Mammary epithelial cell (primary cell): ENCODE measurements at regions not wholly inside any gene's neighbourhood (a gene's known extent, or its start where the extent isn't known, plus 50 kb on each side); places are given as distances from the start of the nearest gene placed in this dataset.

Source experiments
- EZH2 ChIP-seq: IDR thresholded peaks from 2 replicates; pipeline ENCODE4 v1.6.1; 2012; ENCODE audit warnings: low read length, inconsistent platforms, borderline replicate concordance
- TF ChIP-seq, protein P1 (sequence below), 2 donors: IDR thresholded peaks in 1 of 2; conservative IDR thresholded peaks in 1 of 2; 2 replicates each; pipeline ENCODE4 v1.5.1; 2011 to 2012; ENCODE audit warnings: inconsistent platforms in 2 of 2, low read length in 2 of 2, mild to moderate bottlenecking in 2 of 2, control low read depth in 1 of 2, low read depth in 1 of 2; ENCODE audit not compliant: insufficient read depth in 1 of 2; ENCODE audit errors: extremely low read depth in 1 of 2

GRCh38 chr7:54968018-54968417 lies 50.8 kb upstream of the EGFR start:
- TF ChIP-seq, protein P1, sequence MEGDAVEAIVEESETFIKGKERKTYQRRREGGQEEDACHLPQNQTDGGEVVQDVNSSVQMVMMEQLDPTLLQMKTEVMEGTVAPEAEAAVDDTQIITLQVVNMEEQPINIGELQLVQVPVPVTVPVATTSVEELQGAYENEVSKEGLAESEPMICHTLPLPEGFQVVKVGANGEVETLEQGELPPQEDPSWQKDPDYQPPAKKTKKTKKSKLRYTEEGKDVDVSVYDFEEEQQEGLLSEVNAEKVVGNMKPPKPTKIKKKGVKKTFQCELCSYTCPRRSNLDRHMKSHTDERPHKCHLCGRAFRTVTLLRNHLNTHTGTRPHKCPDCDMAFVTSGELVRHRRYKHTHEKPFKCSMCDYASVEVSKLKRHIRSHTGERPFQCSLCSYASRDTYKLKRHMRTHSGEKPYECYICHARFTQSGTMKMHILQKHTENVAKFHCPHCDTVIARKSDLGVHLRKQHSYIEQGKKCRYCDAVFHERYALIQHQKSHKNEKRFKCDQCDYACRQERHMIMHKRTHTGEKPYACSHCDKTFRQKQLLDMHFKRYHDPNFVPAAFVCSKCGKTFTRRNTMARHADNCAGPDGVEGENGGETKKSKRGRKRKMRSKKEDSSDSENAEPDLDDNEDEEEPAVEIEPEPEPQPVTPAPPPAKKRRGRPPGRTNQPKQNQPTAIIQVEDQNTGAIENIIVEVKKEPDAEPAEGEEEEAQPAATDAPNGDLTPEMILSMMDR (conservative IDR thresholded peaks at IDR 0.05 in 1 of 2, IDR thresholded peaks at IDR 0.05 in 1 of 2; ENCODE audit: extremely low read depth in 1 of 2, insufficient read depth in 1 of 2, low read depth in 1 of 2, low read length in 2 of 2) = no peak
- TF ChIP-seq EZH2 = no peak
